Tibial nerve (tissue), 4 donors: ENCODE measurements at regions not wholly inside any gene's neighbourhood (a gene's known extent, or its start where the extent isn't known, plus 50 kb on each side); places are given as distances from the start of the nearest gene placed in this dataset.

Experiments used
- DNase-seq, 2 donors: peaks; one replicate each; pipeline ENCODE4 v3.0.0-alpha.2; 2019; ENCODE audit warnings: low spot score in 2 of 2
- H3K27ac ChIP-seq, 4 donors: fragments of 200-600 bp; sonication (generic) in 3 of 4; one replicate each; pipeline ENCODE4 v1.5.1; 2017 to 2019; ENCODE audit warnings: mild to moderate bottlenecking in 1 of 4
- H3K27me3 ChIP-seq, 2 donors: fragments of 200-600 bp; sonication (generic) in 1 of 2; one replicate each; pipeline versions ENCODE4 v1.5.1 to v1.6.0; 2017 to 2019
- H3K36me3 ChIP-seq, 3 donors: fragments of 200-600 bp; sonication (generic); one replicate each; pipeline ENCODE4 v1.5.1; 2018 to 2019
- H3K4me1 ChIP-seq, 4 donors: fragments of 200-600 bp; sonication (generic) in 3 of 4; one replicate each; pipeline ENCODE4 v1.5.1; 2017 to 2019
- H3K4me3 ChIP-seq, 4 donors: fragments of 200-600 bp; sonication (generic) in 3 of 4; one replicate each; pipeline ENCODE4 v1.5.1; 2017 to 2019; ENCODE audit warnings: mild to moderate bottlenecking in 1 of 4, moderate library complexity in 1 of 4
- H3K9me3 ChIP-seq, 4 donors: fragments of 200-600 bp; sonication (generic) in 3 of 4; one replicate each; pipeline ENCODE4 v1.5.1; 2017 to 2019
- CTCF ChIP-seq, 5 experiments: fragments of 200-600 bp in 3 of 5; fragments of 450-650 bp in 2 of 5; sonication (generic) in 3 of 5; IDR thresholded peaks; one replicate each; pipeline ENCODE4 v1.5.1; 2016 to 2019; ENCODE audit warnings: antibody characterized with exemption in 5 of 5, mild to moderate bottlenecking in 3 of 5, moderate library complexity in 2 of 5
- EP300 ChIP-seq, 2 donors: sonication (generic); formaldehyde crosslinking; IDR thresholded peaks; one replicate each; pipeline ENCODE4 v1.6.1; 2017; ENCODE audit warnings: antibody characterized with exemption in 2 of 2, mild to moderate bottlenecking in 1 of 2
- POLR2A ChIP-seq, 2 donors: fragments of 450-650 bp; IDR thresholded peaks; one replicate each; pipeline ENCODE4 v1.6.1; 2017; ENCODE audit warnings: antibody characterized with exemption in 2 of 2, mild to moderate bottlenecking in 2 of 2, moderate library complexity in 2 of 2
- WGBS, 2 donors: methylation state at CpG; one replicate each; pipeline ENCODE4 v1.1.5; 2018; 5-methylcytosine and 5-hydroxymethylcytosine counted together

- Histone ChIP-seq H3K4me1 (no peaks in the 10 kb centered on the region), H3K36me3 (no peaks in the 10 kb centered on the region), H3K27ac (no peak overlapping the region), H3K9me3 (peaks cover 0 to 56% (median 1%) of the 10 kb centered on the region in 4 donors), H3K27me3 (no peaks in the 10 kb centered on the region), H3K4me3 (no peak overlapping the region)
- TF ChIP-seq EP300 (IDR thresholded peaks at IDR 0.05) (no peak), POLR2A (IDR thresholded peaks at IDR 0.05) (no peak), CTCF (IDR thresholded peaks at IDR 0.05) (no peak)
- 86 to 89% methylated on average over 1 of the region's 1 CpG for WGBS, 2 donors
- DNase-seq, result no peak
These were observed 83.3 kb upstream of the PRMT8 start for GRCh38 chr12:3407723-3408122.

- peaks cover 0 to 59% (median 1%) of the 10 kb centered on the region in 4 donors for H3K9me3 ChIP-seq
- H3K27me3 ChIP-seq, result no peaks in the 10 kb centered on the region
- H3K4me1 ChIP-seq, result no peaks in the 10 kb centered on the region
- H3K36me3 ChIP-seq, result no peaks in the 10 kb centered on the region
- no peak for DNase-seq
- 86 to 100% methylated on average over 2 of the region's 2 CpGs for WGBS, 2 donors
- no peak overlapping the region for H3K4me3 ChIP-seq
- TF ChIP-seq POLR2A (IDR thresholded peaks at IDR 0.05), result no peak
- H3K27ac ChIP-seq, result no peak overlapping the region
These were observed 81.3 kb upstream of the PRMT8 start for GRCh38 chr12:3409662-3410061.

GRCh38 chr12:3416159-3416558, 74.8 kb upstream of the PRMT8 start:
- no peak for TF ChIP-seq POLR2A (IDR thresholded peaks at IDR 0.05)
- TF ChIP-seq EP300 (IDR thresholded peaks at IDR 0.05), result no peak
- TF ChIP-seq CTCF (IDR thresholded peaks at IDR 0.05), result no peak

GRCh38 chr12:3416670-3417069, 74.3 kb upstream of the PRMT8 start:
- DNase-seq, result no peak
- H3K27me3 ChIP-seq, result no peaks in the 10 kb centered on the region
- peaks cover 0 to 15% (median 0%) of the 10 kb centered on the region in 4 donors for H3K9me3 ChIP-seq
- WGBS, 2 donors, result 77 to 84% methylated on average over 1 of the region's 1 CpG
- no peaks in the 10 kb centered on the region for H3K36me3 ChIP-seq
- TF ChIP-seq EP300 (IDR thresholded peaks at IDR 0.05) (no peak), POLR2A (IDR thresholded peaks at IDR 0.05) (no peak), CTCF (IDR thresholded peaks at IDR 0.05) (no peak)
- no peaks in the 10 kb centered on the region for H3K4me1 ChIP-seq
- no peak overlapping the region for H3K27ac ChIP-seq
- no peak overlapping the region for H3K4me3 ChIP-seq

More at GRCh38 chr12:3416159-3416558, 74.8 kb upstream of the PRMT8 start:
- H3K9me3 ChIP-seq, result peaks cover 0 to 15% (median 0%) of the 10 kb centered on the region in 4 donors
- H3K4me3 ChIP-seq, result no peak overlapping the region
- H3K36me3 ChIP-seq, result no peaks in the 10 kb centered on the region
- no peaks in the 10 kb centered on the region for H3K4me1 ChIP-seq
- DNase-seq, result no peak
- 81 to 83% methylated on average over 1 of the region's 1 CpG for WGBS, 2 donors
- no peaks in the 10 kb centered on the region for H3K27me3 ChIP-seq
- no peak overlapping the region for H3K27ac ChIP-seq

- Histone ChIP-seq H3K4me1 (no peaks in the 10 kb centered on the region), H3K27me3 (no peaks in the 10 kb centered on the region), H3K4me3 (no peak overlapping the region), H3K36me3 (no peaks in the 10 kb centered on the region), H3K27ac (no peak overlapping the region), H3K9me3 (peaks cover 0 to 15% (median 0%) of the 10 kb centered on the region in 4 donors)
- 52 to 62% methylated on average over 3 of the region's 3 CpGs for WGBS, 2 donors
- DNase-seq, result no peak
- no peak for TF ChIP-seq POLR2A (IDR thresholded peaks at IDR 0.05)
- TF ChIP-seq CTCF (IDR thresholded peaks at IDR 0.05), result no peak
- TF ChIP-seq EP300 (IDR thresholded peaks at IDR 0.05), result no peak
These were observed 73.9 kb upstream of the PRMT8 start for GRCh38 chr12:3417113-3417512.

GRCh38 chr12:3417937-3418462, 73.0 kb upstream of the PRMT8 start:
- Histone ChIP-seq H3K27ac (no peak overlapping the region), H3K36me3 (no peaks in the 10 kb centered on the region), H3K4me1 (no peaks in the 10 kb centered on the region), H3K4me3 (no peak overlapping the region), H3K9me3 (peaks cover 0 to 15% (median 0%) of the 10 kb centered on the region in 4 donors), H3K27me3 (no peaks in the 10 kb centered on the region)
- TF ChIP-seq CTCF (IDR thresholded peaks at IDR 0.05), result no peak
- no peak for TF ChIP-seq POLR2A (IDR thresholded peaks at IDR 0.05)
- TF ChIP-seq EP300 (IDR thresholded peaks at IDR 0.05), result no peak
- WGBS, 2 donors, result 85 to 86% methylated on average over 3 of the region's 3 CpGs
- no peak for DNase-seq
